GM12878 (cell line): ENCODE measurements at regions not wholly inside any gene's neighbourhood (a gene's known extent, or its start where the extent isn't known, plus 50 kb on each side); places are given as distances from the start of the nearest gene placed in this dataset.

ENCODE experiments used
- CTCF ChIP-seq, 3 experiments: IDR thresholded peaks in 2 of 3; conservative IDR thresholded peaks in 1 of 3; 2 replicates each; pipeline ENCODE4 v1.5.1; 2011; ENCODE audit warnings: low read depth in 3 of 3, low read length in 3 of 3, mild to moderate bottlenecking in 3 of 3, control low read depth in 2 of 3, moderate library complexity in 2 of 3, inconsistent platforms in 1 of 3, mixed read lengths in 1 of 3; ENCODE audit not compliant: control insufficient read depth in 2 of 3, insufficient read depth in 1 of 3; ENCODE audit errors: extremely low read depth in 1 of 3
- HDAC6 ChIP-seq: fragments of 200-600 bp; sonication (generic); IDR thresholded peaks from one replicate; pipeline ENCODE4 v1.8.0; 2017; ENCODE audit warnings: antibody characterized with exemption; ENCODE audit not compliant: unreplicated experiment

- TF ChIP-seq HDAC6 (no peak), CTCF (IDR thresholded peaks at IDR 0.05 in 2 of 3, conservative IDR thresholded peaks at IDR 0.05 in 1 of 3; ENCODE audit: control insufficient read depth in 2 of 3, extremely low read depth in 1 of 3, insufficient read depth in 1 of 3, low read depth in 3 of 3, low read length in 3 of 3) (no peak)
Observed at GRCh38 chr21:16624479-16625118, 888.2 kb upstream of the CXADR start.
